ENCODE measurements at regions not wholly inside any gene's neighbourhood (a gene's known extent, or its start where the extent isn't known, plus 50 kb on each side); places are given as distances from the start of the nearest gene placed in this dataset.

DNA sequence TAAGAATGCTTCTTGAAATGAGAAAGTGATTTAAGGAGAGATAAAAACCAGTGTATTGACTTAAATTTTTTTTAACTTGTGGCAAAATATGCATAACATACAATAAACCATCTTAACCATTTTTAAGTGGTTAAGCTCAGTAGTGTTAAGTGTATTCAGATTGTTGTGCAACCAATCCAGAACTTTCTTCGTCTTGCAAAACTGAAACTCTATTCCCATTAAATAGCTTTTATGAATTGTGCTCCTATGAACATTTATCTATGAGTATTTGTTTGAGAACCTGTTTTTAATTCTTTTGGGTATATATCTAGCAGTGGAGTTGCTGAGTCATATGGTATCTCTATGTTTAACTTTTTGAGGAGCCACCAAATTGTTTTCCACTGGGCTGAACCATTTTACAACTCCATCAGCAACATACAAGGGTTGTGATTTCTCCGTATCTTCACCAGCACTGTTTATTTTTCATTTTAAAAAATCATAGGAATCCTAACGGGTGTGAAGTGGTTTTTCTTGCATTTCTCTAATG, 76.6 kb upstream of the ACTBL2 start:
- DNase-seq (ENCODE audit: low spot score): no peak

DNA sequence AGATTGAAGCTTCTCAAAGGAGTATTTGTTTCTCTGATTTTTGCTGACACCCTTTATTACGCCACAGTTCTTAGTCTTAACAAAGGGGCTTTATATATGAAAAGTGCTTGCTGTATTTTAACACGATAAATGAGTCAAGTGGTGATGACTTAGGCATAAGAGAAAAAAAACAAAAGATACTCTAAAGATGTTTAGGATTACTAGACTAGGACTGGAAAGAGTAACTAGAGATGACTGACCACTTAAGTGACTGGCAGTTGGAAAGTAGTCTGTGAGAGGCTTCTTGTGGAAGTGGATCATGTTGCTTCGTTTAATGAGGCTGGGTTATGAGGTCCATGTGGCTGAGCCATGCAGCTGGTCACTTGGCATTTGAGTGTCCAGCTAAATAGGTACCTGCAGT, 69.4 kb upstream of the ACTBL2 start:
- DNase-seq (ENCODE audit: low spot score): no peak

DNA sequence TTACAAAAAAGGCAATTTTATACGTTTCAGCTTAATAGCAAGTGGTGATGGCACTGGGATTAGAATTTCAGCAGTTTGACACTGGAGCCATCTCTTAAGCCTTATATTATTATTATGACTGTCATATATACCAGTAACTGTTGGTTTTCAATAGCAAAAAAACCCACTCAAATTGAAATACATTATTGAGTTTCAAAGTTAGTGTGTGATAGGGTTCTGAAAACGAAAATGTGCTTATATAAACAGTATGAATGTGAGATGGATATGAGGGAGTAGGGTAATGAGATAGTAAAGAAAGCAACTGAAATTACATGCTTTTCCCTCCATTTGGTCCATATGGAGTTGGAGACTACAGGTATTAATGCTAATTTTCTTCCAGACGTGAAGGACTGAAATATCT, 68.6 kb upstream of the ACTBL2 start:
- no peak for DNase-seq (ENCODE audit: low spot score)

DNA sequence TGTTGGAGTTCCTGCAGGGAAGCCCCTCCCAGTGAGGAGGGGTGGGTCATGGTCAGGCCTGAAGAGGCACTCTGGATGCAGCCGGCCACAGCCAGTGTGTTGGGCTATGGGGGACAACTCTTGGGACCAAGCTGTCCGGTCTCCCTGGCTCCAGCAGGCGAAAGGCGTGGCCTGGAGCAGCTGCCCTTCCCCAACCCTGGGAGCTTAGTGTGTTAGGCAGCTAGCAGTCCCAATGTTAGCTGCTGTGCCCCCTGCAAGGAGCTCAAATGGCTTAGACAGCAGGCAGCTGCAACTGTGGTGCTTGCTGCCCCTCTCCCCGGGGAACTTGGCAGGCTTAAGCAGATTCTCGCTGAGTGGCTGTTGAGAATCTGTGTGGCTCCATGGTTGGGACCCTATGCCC, 67.5 kb upstream of the ACTBL2 start:
- DNase-seq (ENCODE audit: low spot score): no peak

DNA sequence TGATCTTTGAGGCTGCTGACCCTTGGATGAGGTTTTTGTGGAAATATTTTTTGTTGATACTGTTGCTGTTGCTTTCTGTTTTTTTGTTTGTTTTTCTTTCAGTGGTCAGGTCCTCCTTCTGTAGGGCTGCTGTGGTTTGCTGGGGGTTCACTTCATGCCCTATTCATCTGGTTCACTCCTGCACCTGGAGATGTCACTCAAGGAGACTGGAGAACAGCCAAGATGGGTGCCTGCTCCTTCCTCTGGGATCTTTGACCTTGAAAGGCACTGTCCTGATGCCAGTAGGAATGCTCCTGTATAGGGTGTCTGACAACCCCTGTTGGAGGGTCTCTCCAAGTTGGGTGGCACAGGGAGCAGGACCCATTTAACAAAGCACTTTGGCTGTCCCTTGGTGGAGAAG, 67.0 kb upstream of the ACTBL2 start:
- no peak for DNase-seq (ENCODE audit: low spot score)

DNA sequence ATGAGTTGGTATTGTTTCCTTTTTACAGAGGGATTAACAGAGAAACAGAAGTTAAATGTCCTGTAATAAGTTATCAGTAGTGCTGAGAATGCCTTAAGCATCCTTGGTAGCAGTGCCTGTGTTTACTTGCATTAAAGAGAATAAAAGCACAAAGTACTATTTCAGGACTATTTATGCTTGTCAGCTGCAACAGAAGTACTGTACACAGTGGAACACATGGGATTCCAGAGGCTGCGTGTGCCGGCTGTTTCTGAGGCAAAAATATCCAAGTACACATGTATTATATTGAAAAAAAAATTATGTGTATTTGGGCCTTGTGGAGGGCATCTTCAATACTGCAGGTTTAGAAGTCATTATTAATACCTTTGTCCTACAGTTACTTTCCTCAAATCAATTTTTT, 58.2 kb upstream of the ACTBL2 start:
- DNase-seq (ENCODE audit: low spot score): no peak

DNA sequence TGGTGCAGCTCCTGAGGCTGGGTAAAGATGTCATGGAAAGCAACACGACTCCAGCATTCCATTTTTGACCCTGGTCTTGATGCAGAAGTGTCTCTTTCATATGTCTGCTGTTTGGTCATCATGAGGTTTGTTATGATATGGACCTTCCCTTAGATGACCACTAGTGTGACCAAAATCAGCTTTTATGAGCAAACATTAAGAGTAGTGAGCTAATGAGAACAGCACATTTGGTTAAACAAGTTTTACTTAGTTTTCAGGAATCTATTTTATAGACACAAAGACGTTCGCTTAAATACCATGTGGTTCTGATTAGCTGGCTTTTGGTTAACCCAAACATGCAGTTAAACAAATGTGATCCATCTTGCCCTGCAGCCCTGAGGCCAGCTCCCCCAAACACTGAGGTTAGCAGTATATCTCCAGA, 56.7 kb upstream of the ACTBL2 start:
- DNase-seq (ENCODE audit: low spot score): no peak

DNA sequence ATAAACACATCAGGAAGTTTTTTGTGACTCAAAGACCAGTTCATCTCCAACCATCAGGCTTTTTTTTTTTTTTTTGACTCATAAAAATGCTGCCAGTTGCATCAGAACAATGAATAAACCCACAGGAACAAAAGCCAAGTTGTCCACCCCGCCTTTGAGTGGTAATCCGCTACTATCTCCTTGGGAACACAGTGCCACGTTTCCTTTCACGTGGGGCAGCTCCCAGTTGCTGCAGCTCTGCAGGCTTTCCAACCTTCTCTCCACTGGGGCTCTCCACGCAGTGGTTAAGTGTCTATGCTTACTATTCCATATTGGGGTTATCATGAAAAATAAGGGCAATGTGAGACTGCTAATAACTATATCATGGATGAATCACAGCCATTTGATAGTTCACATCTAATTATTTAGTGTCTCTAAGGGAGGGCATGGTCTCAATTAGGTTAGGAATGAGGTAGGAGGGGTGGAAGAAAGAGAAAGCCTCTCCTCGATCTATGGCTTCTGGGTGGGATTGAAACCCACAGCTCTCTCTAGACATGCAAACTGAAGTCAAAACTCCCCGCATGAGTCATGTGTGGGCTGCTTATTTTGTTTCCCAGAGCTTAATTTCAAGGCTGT, 55.8 kb upstream of the ACTBL2 start:
- no peak for DNase-seq (ENCODE audit: low spot score)

DNA sequence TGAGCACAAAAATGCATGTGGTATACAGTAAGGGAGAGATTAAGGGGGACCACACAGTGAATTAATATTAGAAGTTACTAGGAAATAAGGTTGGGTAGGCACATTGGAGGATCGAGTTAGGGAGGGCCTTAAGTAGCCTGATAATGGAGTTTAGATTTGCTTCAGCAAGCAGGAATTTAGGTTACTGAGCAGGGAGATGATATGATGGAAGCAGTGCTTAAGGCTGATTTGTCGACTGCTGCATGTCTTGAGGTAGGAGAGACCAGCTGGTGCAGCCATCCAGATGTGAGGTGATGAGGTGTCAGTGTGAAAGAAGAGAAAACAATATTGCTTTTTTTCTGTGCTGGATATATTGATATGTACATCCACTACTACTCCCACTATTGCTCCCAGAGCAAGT, 55.2 kb upstream of the ACTBL2 start:
- DNase-seq (ENCODE audit: low spot score): no peak

DNA sequence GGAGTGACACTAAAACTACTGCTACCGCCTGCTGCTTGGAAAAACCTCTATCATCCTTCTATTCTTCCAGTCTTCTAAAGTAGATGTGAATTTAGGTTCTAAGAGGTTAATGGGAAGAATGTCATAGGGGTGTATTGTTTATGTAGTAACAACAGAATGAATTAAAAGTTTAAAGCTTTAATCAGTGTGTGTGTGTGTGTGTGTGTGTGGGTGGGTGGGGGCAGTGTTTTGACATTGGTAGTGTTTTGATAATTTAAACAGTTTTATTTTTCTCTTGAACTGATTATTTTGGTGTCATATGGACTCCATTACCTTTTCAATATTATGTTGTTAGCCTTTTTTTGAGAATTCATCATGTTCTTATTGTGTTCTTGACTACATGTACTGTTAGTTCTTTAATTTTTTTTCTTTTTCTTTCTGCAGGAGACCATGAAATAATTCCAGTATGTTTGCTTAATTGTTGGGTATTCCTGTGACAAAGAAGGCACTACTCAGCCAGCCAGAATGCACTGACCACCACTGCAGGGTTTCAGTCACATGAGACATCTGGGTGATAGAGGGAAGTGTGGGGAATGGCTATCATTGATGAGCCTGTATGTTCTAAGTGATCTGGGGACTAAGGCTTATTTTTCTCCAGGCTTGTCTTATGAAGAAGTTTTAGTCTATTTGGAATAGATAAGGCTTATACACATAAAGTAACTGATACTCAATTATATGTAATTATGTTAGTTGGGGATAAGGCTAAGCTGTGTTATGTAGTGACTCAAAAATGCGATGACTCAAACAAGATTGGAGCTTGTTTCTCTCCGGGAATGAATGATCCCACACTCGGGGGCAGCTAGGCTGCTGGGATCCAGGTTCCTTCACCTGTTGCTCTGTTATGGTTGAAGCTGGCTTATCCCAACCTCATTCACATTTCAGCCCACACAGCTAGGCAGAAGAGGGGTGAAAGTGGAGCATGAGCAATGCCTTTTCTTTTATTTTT, 50.2 kb upstream of the ACTBL2 start:
- no peak for DNase-seq (ENCODE audit: low spot score)
